ENCODE measurements at regions not wholly inside any gene's neighbourhood (a gene's known extent, or its start where the extent isn't known, plus 50 kb on each side); places are given as distances from the start of the nearest gene placed in this dataset.

- TF ChIP-seq RFX5 (IDR thresholded peaks at IDR 0.05; ENCODE audit: borderline replicate concordance, low read depth, low read length) (no peak), CHD1 (IDR thresholded peaks at IDR 0.05; ENCODE audit: low read depth, low read length) (no peak), CHD7 (IDR thresholded peaks at IDR 0.05; ENCODE audit: insufficient replicate concordance, low read length) (no peak), SRF (IDR thresholded peaks at IDR 0.05; ENCODE audit: low read depth, low read length) (no peak), HDAC2 (IDR thresholded peaks at IDR 0.05; ENCODE audit: borderline replicate concordance in 1 of 2, low read depth in 2 of 2, low read length in 2 of 2) (no peak), SIRT6 (IDR thresholded peaks at IDR 0.05; ENCODE audit: low read length) (no peak)
Measured at GRCh38 chr15:70473581-70474370, 289.6 kb downstream of the UACA start (continued).

All from H1 (cell line).